GM12878 (cell line): ENCODE measurements at regions not wholly inside any gene's neighbourhood (a gene's known extent, or its start where the extent isn't known, plus 50 kb on each side); places are given as distances from the start of the nearest gene placed in this dataset.
A peak's percentile ranks its signal among the peaks of the same experiment; 100 is the strongest.

ENCODE experiments used
- ATAC-seq: fragments of 200-7000 bp; cut with Tn5 transposase; 3 replicates; pipeline ENCODE4 v1.9.1; 2020; ENCODE audit warnings: mild to moderate bottlenecking, moderate library complexity
- BruUV-seq: library from RNA; stranded (reverse); fragments of 400-500 nt; replicated peaks from 2 replicates; lab custom pipeline; 2021; lab: Mats Ljungman, UMichigan
- CTCF ChIA-PET: fragments of 300-600 bp; sonication (Branson Sonifier 250); formaldehyde crosslinking; extraction: SDS; loops from one replicate; lab custom pipeline; 2021; ENCODE audit warnings: inconsistent platforms; lab: Yijun Ruan, JAX
- POLR2A ChIA-PET: fragments of 350-600 bp; formaldehyde crosslinking; extraction: SDS; loops from one replicate; lab custom pipeline; 2021; ENCODE audit warnings: inconsistent platforms; lab: Charles Lee
- RAD21 ChIA-PET: fragments of 300-600 bp; sonication (Branson Sonifier 250); formaldehyde crosslinking; loops from one replicate; lab custom pipeline; 2023; ENCODE audit warnings: antibody characterized with exemption; ENCODE audit not compliant: unreplicated experiment; lab: Charles Lee
- SMC1A ChIA-PET: fragments of 300-600 bp; sonication (Branson Sonifier 250); formaldehyde crosslinking; loops from one replicate; lab custom pipeline; 2023; ENCODE audit not compliant: unreplicated experiment, uncharacterized antibody; lab: Charles Lee
- DNase-seq: peaks from one replicate; pipeline ENCODE4 v3.0.0-alpha.2; 2011; ENCODE audit warnings: low read depth, low spot score
- FAIRE-seq: peaks from 3 replicates; lab custom pipeline; 2011; peaks lifted over from hg19 to GRCh38; lab: Jason Lieb, UNC
- H2AFZ ChIP-seq: 2 replicates; pipeline ENCODE4 v1.6.0; 2011; ENCODE audit warnings: low read depth, low read length, control low read depth; ENCODE audit not compliant: control insufficient read depth
- H3K27ac ChIP-seq: 2 replicates; pipeline ENCODE4 v1.5.1; 2011; ENCODE audit warnings: control low read depth; ENCODE audit not compliant: control insufficient read depth, insufficient read depth
- H3K27me3 ChIP-seq, 2 experiments: replicated peaks in 1 of 2; 2 replicates each; pipeline versions ENCODE4 v1.6.0 to v1.6.1; 2011; ENCODE audit warnings: low read length in 1 of 2; ENCODE audit not compliant: control insufficient read depth in 2 of 2, insufficient read depth in 2 of 2
- H3K36me3 ChIP-seq, 2 experiments: 2 replicates each; pipeline ENCODE4 v1.5.1; 2011; ENCODE audit warnings: low read length in 1 of 2; ENCODE audit not compliant: control insufficient read depth in 2 of 2, insufficient read depth in 2 of 2
- H3K4me1 ChIP-seq: 2 replicates; pipeline ENCODE4 v1.6.1; 2011; ENCODE audit warnings: mild to moderate bottlenecking, low read length, moderate library complexity, mixed read lengths; ENCODE audit not compliant: control insufficient read depth, insufficient read depth
- H3K4me2 ChIP-seq: 2 replicates; pipeline ENCODE4 v1.6.0; 2011; ENCODE audit warnings: control low read depth; ENCODE audit not compliant: control insufficient read depth, insufficient read depth
- H3K4me3 ChIP-seq: fragments of 200-600 bp; sonication (generic); 2 replicates; pipeline ENCODE4 v1.5.1; 2016
- H3K79me2 ChIP-seq: 2 replicates; pipeline ENCODE4 v1.6.0; 2011; ENCODE audit warnings: low read length; ENCODE audit not compliant: control insufficient read depth, insufficient read depth
- H3K9ac ChIP-seq: 2 replicates; pipeline ENCODE4 v1.8.0; 2011; ENCODE audit warnings: low read length, control low read depth, mixed read lengths; ENCODE audit not compliant: control insufficient read depth, insufficient read depth
- H3K9me3 ChIP-seq: replicated peaks from 3 replicates; pipeline ENCODE4 v1.5.1; 2011; ENCODE audit warnings: mild to moderate bottlenecking, low read length; ENCODE audit not compliant: control insufficient read depth, insufficient read depth
- H4K20me1 ChIP-seq: 2 replicates; pipeline ENCODE4 v1.6.0; 2011; ENCODE audit not compliant: control insufficient read depth, insufficient read depth
- EGR1 ChIP-seq, 2 experiments: IDR thresholded peaks; 1 replicate in 1 of 2; 2 replicates in 1 of 2; pipeline ENCODE4 v1.6.1; 2011 to 2012; ENCODE audit warnings: low read depth in 2 of 2, low read length in 2 of 2, borderline replicate concordance in 1 of 2, mild to moderate bottlenecking in 1 of 2, moderate library complexity in 1 of 2
- ESRRA ChIP-seq: IDR thresholded peaks from 2 replicates; pipeline ENCODE4 v1.6.1; 2012; ENCODE audit warnings: mild to moderate bottlenecking, low read length, improper control_type of control experiment
- GATAD2B ChIP-seq: fragments of 450-650 bp; conservative IDR thresholded peaks from 2 replicates; pipeline ENCODE4 v1.6.1; 2017; ENCODE audit warnings: low read depth, mild to moderate bottlenecking, moderate library complexity
- SPI1 ChIP-seq: IDR thresholded peaks from 2 replicates; pipeline ENCODE4 v1.6.1; 2011; ENCODE audit warnings: low read depth, mild to moderate bottlenecking, low read length, moderate library complexity, borderline replicate concordance; ENCODE audit not compliant: insufficient read depth
- SRF ChIP-seq, 2 experiments: IDR thresholded peaks; 2 replicates each; pipeline ENCODE4 v1.6.1; 2011; ENCODE audit warnings: low read depth in 2 of 2, low read length in 2 of 2, mild to moderate bottlenecking in 1 of 2, moderate library complexity in 1 of 2
- WGBS: methylation state at CpG from one replicate; pipeline ENCODE4 v1.1.6; 2016; ENCODE audit warnings: low lambda C conversion rate; ENCODE audit not compliant: insufficient replicate concordance, insufficient coverage; ENCODE audit errors: missing lambda C conversion rate; 5-methylcytosine and 5-hydroxymethylcytosine counted together
- in situ Hi-C: fragments of 300-500 bp; cut with MboI; formaldehyde crosslinking; loops from 9 replicates; pipeline ENCODE4 v1.14.3; 2018; ENCODE audit warnings: mixed read lengths
- intact Hi-C: fragments of 100-400 bp; cut with micrococcal nuclease; formaldehyde crosslinking; loops from one replicate; pipeline ENCODE4 v1.14.2; 2022; ENCODE audit not compliant: unreplicated experiment
- TF ChIP-seq, protein P1 (sequence below): IDR thresholded peaks from 2 replicates; pipeline ENCODE4 v1.6.1; 2012; ENCODE audit warnings: improper control_type of control experiment, low read depth, low read length; ENCODE audit not compliant: insufficient replicate concordance

DNA sequence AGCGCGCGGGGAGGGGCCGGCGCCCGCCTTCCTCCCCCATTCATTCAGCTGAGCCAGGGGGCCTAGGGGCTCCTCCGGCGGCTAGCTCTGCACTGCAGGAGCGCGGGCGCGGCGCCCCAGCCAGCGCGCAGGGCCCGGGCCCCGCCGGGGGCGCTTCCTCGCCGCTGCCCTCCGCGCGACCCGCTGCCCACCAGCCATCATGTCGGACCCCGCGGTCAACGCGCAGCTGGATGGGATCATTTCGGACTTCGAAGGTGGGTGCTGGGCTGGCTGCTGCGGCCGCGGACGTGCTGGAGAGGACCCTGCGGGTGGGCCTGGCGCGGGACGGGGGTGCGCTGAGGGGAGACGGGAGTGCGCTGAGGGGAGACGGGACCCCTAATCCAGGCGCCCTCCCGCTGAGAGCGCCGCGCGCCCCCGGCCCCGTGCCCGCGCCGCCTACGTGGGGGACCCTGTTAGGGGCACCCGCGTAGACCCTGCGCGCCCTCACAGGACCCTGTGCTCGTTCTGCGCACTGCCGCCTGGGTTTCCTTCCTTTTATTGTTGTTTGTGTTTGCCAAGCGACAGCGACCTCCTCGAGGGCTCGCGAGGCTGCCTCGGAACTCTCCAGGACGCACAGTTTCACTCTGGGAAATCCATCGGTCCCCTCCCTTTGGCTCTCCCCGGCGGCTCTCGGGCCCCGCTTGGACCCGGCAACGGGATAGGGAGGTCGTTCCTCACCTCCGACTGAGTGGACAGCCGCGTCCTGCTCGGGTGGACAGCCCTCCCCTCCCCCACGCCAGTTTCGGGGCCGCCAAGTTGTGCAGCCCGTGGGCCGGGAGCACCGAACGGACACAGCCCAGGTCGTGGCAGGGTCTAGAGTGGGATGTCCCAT lies 232.8 kb downstream of the SEC14L1 start:
- intact Hi-C loops: loop anchor here (5.0 kb wide), 1 partner anchor 41 kb away; no protein-coding TSS in a partner anchor
- Histone ChIP-seq H3K27ac (peak overlapping the region; percentile 48), H3K9me3 (no peaks in the 10 kb centered on the region), H3K9ac (peak overlapping the region; percentile 64), H3K79me2 (peaks cover 59% of the 10 kb centered on the region), H3K27me3 (no peaks in the 10 kb centered on the region), H3K4me2 (peak overlapping the region; percentile 85), H3K36me3 (no peaks in the 10 kb centered on the region), H2AFZ (peak overlapping the region; percentile 10; the same call in 1 of the 2 replicates), H3K4me3 (peak overlapping the region; percentile 58), H3K4me1 (peaks cover 41% of the 10 kb centered on the region), H4K20me1 (peaks cover 6% of the 10 kb centered on the region; the same call in 1 of the 2 replicates)
- CTCF ChIA-PET: interaction anchor here (1.6 kb wide), 1 partner anchor 42 kb away, joined by 7 read pairs; no protein-coding TSS in a partner anchor
- RAD21 ChIA-PET: interaction anchor here (1.0 kb wide), 2 partner anchors 32 to 42 kb away, joined by 3 read pairs; no protein-coding TSS in a partner anchor
- ATAC-seq: no peak
- TF ChIP-seq SRF (IDR thresholded peaks at IDR 0.05; ENCODE audit: low read depth in 2 of 2, low read length in 2 of 2) (no peak), GATAD2B (0 out of 2 replicates have a peak, but pooled peaks have one; percentile 8), SPI1 (no peak), ESRRA (no peak), EGR1 (IDR thresholded peaks at IDR 0.05; ENCODE audit: borderline replicate concordance in 1 of 2, low read depth in 2 of 2, low read length in 2 of 2) (peak in 1 of 2 experiments; percentile 40; a peak in 1 of 3 replicates)
- TF ChIP-seq, protein P1, sequence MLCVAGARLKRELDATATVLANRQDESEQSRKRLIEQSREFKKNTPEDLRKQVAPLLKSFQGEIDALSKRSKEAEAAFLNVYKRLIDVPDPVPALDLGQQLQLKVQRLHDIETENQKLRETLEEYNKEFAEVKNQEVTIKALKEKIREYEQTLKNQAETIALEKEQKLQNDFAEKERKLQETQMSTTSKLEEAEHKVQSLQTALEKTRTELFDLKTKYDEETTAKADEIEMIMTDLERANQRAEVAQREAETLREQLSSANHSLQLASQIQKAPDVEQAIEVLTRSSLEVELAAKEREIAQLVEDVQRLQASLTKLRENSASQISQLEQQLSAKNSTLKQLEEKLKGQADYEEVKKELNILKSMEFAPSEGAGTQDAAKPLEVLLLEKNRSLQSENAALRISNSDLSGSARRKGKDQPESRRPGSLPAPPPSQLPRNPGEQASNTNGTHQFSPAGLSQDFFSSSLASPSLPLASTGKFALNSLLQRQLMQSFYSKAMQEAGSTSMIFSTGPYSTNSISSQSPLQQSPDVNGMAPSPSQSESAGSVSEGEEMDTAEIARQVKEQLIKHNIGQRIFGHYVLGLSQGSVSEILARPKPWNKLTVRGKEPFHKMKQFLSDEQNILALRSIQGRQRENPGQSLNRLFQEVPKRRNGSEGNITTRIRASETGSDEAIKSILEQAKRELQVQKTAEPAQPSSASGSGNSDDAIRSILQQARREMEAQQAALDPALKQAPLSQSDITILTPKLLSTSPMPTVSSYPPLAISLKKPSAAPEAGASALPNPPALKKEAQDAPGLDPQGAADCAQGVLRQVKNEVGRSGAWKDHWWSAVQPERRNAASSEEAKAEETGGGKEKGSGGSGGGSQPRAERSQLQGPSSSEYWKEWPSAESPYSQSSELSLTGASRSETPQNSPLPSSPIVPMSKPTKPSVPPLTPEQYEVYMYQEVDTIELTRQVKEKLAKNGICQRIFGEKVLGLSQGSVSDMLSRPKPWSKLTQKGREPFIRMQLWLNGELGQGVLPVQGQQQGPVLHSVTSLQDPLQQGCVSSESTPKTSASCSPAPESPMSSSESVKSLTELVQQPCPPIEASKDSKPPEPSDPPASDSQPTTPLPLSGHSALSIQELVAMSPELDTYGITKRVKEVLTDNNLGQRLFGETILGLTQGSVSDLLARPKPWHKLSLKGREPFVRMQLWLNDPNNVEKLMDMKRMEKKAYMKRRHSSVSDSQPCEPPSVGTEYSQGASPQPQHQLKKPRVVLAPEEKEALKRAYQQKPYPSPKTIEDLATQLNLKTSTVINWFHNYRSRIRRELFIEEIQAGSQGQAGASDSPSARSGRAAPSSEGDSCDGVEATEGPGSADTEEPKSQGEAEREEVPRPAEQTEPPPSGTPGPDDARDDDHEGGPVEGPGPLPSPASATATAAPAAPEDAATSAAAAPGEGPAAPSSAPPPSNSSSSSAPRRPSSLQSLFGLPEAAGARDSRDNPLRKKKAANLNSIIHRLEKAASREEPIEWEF: no peak
- SMC1A ChIA-PET: interaction anchor here (0.7 kb wide), 1 partner anchor 60 kb away, joined by 3 read pairs; no protein-coding TSS in a partner anchor
- POLR2A ChIA-PET: no interaction called here
- DNase-seq: no peak
- FAIRE-seq: no peak
- in situ Hi-C loops: no loop called here
- BruUV-seq: no TSS peak
- 14% methylated on average over 87 of the region's 90 CpGs for WGBS
